Middle frontal gyrus (tissue), 1 donor: ENCODE measurements at regions not wholly inside any gene's neighbourhood (a gene's known extent, or its start where the extent isn't known, plus 50 kb on each side); places are given as distances from the start of the nearest gene placed in this dataset.

Source experiments
- DNase-seq: peaks from one replicate; pipeline ENCODE4 v3.0.0-alpha.2; 2015; ENCODE audit warnings: low spot score; ENCODE audit errors: extremely low spot score

DNA sequence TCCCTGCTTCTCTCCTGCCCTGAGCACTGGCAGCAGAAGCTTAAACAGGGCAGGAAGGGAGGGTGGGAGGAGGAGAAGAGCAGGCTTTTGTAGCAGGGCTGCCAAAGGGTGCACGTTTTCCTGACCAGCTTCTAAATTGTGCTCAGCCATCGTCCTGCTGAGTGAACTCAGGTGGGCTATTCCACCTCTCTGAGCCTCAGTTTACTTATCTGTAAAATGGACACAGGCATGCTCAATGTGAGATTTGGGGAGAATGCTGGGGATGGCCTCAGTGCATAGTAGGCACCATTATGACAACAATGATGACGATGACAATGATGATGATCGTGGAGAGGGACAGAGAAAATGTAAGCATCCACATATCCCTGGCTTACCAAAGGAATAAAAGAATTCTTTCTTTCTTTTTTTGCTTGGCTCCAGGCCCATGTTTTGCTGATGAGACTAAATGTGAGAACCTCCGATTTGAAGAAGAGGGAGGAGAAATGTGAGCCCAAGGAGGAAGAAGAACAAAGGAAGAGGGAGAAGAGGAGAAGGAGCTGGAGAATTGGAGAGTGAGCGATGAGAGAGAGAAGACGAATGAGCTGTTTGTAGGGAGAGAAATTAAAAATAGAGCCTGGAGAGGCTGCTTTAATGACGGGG lies 105.5 kb upstream of the MYL2 start:
- DNase-seq, result no peak

DNA sequence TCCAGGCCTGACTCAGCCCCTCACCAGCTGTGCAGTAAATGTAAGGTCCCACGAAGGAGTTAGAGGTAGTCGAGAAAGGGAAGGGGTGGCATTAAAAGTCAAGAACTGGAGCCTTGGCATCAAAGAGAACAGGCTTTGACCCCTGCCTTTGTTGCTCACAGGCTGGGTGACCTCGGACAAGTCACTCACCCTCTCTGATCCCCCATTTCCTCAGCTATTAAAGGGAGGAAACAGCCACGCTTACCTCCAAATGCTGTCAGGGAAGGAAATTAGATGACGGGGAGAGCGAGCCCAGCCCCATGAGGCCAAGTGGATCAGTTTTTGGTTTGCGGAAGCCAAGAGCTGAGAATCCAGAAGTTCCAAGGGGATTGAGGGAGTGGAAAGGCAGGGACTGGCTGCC lies 104.9 kb upstream of the MYL2 start:
- no peak for DNase-seq

DNA sequence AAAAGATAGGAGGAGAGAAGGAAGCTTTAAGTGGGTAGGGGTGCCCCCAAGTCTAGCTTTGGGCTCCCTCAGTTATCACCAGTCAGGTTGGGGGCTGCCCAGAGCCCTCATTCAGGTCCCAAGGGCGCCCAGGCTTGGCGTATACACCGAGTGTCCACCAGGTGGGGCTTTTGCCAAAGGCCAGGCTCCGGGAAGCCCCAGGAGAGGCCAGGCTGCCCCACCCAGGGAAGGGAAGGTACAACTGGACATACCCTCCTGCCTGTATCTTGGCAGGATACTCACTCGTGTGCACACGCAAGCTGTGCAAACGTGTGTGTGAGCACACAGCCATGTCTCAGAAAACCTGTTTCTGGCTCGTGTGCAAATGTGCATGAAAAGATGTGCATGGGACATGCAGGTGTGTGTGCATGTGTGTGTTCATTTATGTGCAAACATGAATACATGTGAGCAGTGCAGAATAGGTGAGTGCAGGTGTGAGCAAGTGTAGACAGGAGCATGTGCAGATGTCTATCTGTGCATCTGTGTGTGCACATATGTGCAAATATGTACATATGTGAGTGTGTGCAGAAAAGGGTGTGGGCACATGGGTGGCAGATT lies 103.9 kb upstream of the MYL2 start:
- DNase-seq, result no peak

DNA sequence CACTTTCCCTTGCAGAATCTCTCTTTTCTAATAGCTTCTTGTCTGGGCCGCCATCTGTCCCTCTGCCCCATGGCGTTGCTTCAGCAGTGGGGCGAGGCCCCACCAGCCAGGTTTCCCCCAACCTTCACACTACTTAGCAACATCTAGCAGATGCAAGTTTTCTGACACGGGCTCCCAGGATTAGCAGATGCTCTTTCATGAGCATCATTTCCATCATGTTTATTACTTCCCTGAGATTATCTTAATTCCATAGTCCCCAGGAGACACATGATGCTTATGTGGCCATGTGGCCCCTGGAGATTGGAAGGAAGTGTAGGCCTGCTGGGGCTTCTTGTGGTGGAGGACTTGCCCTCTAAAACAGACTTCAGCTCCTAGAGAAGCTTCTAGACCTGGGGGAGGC lies 102.0 kb upstream of the MYL2 start:
- no peak for DNase-seq

DNA sequence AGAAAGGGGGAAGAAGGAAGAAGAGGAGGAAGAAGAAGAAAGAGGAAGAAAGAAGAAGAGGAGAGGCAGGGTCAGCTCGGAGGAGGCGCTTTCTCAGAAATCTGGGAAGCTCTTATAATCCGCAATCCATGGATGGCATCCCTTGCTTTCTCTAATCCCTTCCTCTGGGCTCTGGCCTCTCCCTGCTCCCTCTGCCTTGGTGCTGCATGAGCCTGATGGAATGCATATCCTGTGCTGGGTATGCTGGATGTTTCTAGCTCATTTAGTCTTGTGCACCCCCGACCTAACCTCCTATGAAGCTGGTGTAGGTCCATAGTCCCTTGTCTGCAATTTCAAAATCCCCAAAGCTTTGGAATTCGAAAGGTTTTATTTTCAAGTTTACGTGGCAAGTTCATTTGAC lies 94.2 kb upstream of the MYL2 start:
- DNase-seq, result no peak

DNA sequence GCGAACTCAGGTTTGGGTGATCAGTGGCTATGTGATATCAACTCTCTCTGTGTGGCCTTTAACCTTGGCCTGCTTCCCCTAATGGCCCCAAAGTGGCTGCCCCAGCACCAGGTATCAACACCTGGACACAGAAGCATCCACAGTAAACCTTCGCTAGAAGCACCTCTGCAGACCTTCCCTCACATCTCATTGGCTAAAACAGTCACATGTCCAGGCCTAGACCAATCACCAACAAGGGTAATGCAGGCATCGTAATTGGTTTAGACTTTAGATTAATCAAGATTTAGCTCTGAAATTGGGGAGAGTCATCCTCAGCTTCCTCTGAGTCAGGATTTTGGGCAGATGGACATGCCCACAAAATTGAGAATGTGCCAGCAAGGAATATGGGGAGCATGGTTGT lies 92.5 kb upstream of the MYL2 start:
- no peak for DNase-seq

DNA sequence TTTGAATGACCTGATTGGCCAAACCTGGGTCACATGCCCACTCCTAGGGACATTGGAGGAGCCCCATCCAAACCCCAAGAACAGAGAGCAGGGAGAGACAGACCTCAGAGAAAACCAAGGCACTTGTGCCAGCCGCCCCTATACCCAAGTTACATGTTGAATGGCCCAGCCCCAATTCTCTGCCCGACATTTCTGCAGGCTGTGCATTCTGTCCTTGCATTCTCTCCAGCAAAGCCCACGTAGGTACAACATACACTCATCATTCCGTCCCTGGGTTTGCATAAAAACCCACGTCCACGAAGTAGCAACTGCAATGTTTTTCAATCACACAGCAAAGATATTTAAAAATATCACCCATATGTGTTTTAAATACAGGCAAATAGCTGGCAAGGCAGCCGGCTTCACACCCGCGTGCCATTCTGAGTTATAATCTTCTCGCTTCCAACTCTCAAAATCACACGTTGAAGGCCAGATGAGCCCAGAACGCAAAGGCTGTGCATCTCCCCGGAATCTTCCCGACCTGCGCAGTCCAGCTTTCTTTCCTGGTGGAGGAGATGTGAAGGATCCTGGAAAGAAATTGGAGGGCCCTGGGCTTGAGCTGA lies 91.7 kb upstream of the MYL2 start:
- peak; percentile 39 for DNase-seq

DNA sequence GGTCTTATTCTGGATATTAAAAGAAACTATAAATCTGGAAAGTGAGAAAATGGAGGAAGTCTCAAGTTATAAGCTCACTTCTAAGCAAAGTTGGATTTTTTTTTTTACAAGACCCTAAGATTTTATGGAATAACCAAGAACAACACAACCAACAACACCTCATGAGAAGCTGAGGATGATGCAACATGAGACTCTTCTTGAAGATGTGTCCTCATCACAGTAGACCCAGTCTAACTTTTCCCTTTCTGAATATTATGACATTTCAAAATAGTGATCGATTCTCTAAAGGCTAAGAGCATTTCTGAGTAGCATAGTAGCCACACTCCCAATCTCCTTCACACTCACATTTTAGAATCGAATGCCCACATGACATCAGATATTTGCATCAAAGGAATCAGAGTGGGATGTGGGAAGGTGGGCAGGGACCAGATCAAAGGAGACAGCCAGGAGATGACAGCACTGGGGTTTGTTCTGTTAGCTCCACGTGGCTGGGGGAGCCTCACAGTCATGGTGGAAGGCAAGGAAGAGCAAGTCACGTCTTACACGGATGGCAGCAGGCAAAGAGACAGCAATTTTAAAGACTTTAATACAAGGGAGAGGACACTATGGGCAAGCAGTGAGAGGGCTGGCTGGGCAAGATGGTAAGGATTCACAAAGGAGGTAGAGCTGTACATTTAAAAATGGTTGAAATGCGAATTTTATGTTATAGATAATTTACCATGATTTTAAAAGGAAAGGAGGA lies 90.7 kb upstream of the MYL2 start:
- DNase-seq, result no peak

DNA sequence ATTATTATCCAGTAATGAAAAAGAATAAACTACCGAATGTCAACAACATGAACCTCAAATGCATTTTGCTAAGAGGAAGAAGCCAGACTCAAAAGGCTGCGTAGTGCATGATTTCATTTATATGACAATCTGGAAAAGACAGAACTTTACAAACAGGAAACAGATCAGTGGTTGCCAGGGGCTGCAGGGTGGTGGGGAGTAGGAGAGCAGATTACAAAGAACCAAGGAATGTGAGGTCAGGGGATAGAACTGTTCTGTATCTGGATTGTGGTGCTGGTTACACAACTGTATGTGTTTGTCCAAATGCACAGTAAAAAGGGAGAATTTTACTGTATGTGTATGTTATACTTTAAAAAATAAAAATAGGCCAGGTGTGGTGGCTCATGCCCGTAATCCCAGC lies 89.7 kb upstream of the MYL2 start:
- DNase-seq, result no peak

DNA sequence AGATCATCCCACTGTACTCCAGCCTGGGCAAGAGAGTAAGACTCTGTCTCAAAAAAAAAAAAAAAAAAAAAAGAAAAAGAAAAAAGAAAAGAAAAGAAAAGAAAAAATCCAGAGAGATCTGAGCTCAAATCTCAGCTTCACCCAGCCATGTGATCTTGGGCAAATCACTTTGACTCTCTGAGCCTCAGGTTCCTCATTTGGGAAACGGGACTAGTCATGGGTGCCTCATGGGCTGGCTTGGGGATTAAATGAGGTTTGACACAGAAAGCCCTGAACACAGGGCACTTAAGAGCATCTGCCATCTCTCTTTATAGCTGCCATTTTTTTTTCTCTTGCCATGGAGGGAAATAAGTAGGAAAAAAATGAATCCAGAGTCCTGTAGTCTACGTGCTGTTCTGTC lies 86.2 kb upstream of the MYL2 start:
- no peak for DNase-seq

DNA sequence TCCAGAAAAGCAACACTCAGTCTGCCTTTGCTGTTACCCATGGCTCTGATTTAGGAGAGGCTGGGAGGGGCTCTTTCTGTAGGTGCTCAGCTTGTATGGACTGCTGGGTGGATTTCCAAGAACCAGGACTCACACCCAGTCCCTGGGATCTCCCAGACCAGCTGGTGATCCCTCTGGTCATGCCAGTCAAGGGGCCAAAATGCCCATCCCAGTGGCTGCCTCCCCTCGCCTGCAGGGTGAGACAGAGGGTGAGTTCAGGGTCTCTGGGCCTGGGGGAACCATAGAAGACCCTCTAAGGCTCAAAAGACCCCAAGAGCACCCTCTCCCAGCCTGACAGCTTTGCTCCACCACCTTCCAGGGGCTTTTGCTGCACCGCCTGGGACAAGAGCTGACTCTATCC lies 78.6 kb upstream of the MYL2 start:
- no peak for DNase-seq

DNA sequence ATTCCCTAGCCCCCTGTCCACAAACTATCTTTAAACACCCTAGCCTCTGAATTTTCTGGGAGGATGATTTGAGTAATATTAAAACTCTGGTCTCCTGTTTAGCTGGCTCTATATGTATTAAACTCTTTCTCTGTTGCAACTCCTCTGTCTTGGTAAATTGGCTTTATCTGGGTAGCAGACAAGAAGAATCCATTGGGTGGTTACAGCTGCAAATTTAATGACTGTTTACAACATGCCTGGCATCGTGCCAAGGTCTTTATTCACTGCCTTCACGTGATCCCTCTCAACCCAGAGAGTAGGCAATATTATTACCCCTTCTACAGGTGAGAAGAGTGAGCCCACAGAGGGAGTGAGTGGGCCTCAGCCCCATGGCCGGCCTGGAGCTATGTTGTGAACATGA lies 77.8 kb upstream of the MYL2 start:
- no peak for DNase-seq

DNA sequence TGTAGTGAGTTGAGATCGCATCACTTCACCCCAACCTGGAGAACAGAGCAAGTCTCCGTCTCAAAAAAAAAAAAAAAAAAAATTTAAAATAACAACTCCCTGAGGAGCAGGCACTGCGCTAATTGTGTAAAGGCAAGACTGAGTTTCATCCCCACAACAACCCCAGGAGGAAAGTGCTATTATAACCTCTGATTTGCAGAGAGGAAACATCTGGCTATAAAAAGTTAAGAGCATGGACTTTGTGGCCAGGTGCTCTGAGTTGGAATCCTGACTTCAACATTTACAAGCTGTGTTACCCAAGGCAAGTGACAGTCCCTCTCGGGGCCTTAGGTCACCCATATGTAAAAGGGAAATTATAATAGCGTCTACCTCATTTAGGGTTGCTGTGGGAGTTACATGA lies 76.0 kb upstream of the MYL2 start:
- no peak for DNase-seq

DNA sequence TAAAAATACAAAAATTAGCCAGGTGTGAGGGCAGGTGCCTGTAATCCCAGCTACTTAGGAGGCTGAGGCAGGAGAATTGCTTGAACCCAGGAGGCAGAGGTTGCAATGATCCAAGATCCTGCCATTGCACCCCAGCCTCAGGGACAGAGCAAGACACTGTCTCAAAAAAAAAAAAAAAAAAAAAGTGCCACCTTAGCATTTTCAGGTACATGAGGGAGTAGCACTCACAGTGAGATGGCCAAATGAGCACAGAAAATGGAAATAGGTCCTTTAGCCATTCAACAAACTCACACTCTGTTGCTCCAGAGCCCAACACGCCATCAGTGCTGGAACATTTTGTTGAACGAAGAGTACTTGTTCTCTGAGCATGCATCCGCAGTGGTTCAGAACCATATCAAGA lies 75.2 kb upstream of the MYL2 start:
- no peak for DNase-seq

DNA sequence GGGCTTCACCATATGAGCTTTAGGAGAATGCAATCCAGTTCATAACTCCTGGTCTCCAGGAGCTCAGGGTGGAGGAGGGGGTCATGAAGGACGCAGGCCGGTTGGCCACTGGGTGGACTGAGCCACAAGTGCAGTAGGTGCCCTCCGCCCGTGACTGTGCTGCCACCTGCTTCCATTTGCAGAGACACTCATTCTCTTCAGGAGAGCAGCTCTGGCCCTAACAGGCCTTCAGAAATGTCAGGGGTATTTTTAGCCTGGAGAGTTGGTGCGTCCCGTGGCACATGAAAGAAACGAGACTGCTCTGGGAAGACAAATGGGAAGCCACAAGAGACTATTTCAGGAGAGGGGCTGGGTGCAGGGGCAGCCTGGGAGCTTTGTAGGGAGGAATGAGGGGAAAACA lies 74.6 kb upstream of the MYL2 start:
- DNase-seq, result no peak

DNA sequence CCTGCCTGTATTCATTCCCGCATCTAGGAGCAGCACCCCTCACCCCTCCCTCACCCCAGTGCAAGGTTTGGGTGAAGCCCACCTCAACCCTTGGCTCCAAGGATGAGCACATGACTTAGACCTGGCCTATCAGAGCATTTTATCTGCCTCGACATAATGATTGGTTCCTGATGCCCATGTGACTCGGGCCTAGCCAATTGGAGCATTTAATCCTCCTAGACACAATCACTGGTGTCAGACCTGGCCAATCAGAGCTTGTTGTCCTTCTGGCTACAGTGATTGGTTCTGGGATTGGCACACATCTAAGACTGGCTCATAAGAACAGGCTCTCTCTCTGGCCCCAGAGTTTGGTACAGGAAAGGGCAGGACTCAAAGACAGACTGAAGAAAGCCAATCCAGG lies 73.1 kb upstream of the MYL2 start:
- no peak for DNase-seq

DNA sequence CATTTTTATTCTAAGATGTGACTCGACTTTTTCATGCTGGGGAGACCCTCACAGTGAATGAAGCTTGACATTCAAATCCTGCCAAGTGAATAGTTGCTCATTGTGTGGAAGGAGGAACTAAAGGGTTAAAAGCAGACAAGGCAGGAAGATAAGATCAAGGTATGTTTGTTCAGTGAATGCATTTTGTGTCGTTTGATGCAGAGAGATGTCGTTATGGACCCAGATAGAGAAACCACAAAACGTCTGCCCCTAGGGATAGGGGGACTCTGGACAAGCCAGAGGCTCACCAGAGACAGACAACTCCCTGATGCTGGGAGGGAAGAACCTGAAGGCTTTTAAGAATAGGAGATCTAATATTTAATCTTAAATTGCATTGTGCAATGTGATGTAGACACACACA lies 72.5 kb upstream of the MYL2 start:
- no peak for DNase-seq

DNA sequence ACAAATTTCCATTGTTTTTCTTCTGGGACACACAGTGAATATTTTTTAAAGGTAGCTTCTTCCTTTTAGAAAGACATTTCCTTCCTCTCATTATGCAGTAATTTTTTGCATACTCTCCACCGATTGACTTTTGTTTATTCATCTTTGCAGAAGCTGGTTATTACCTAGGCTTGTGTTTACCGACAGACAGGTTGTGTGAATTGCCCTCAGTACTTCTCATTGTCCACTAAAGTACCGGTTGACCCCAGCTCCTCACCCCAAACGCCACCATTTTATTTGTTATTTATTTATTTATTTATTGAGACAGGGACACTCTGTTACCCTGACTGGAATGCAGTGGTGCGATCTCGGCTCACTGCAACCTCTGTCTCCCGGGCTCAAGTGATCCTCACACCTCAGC lies 63.4 kb upstream of the MYL2 start:
- no peak for DNase-seq

DNA sequence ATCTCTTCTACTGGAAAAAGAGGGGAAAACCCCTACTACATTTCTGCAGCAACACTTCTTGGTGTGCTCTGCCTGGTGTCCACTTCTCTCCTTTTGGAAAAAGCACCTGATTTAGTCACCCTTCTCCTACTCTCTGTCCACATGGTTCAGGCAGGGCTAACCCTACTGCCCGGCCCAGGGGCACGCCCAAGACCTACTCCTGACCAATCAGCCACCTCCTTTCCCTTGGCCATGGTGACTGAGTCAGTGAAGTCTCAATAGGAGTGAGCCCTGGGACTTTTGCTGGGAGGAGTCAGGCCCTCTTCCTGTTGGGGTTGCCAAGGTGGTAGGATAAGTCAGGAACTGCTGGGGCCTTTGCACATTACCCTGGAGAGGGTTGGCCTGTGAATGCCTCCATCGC lies 52.5 kb upstream of the MYL2 start:
- DNase-seq, result no peak

DNA sequence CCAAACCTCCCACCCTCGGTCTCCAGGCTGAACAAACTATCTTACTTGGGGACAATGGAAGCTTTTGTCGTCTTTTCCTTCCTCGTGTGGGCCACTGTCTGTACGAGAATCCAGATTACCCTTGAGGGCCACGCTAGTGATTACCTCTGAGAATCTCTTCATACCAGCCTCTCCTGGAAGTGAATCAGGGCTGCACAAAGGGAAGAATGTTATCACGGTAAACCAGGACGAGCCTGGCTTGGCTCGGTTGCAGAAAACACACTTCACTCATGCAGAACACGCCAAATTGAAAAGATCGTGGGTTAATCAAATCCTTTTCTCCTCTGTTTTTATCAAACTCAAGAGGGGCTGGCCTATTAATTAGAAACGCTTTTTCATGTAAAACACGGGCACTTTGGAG lies 51.6 kb upstream of the MYL2 start:
- DNase-seq, result no peak

DNA sequence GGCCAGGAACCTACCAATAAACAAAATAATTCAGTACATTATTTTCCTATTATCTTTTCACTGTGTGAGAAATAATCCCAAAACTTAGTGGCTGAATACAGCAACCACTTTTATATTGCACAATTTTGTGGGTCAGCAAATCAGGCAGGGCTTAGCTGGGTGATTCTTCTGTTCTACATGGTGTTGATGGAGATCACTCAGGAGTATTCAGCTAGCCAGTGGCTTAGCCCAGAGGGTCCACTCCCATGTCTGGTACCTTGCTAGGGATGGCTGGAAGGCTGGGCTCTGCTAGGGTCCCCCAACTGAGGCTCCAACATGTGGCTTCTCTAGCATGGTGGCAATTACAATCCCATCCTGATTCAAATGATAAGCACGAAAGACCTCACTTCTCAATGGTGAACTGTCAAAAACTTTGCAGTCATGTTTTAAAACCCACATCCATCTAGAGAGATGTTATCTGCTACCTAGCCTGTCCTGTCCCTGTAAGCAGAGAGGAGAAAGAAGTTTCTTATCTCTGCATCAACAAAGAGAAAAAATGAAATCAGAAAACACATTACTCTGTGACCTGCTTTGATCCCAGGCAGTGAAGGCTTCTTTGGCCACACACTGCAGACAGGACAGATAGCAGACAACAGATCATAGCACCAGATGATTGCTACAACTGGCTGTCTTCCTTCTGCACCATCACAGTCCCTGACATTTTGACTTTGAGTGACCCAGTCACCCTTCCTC lies 51.0 kb upstream of the MYL2 start:
- no peak for DNase-seq
